ENCODE measurements at regions not wholly inside any gene's neighbourhood (a gene's known extent, or its start where the extent isn't known, plus 50 kb on each side); places are given as distances from the start of the nearest gene placed in this dataset.

- no peak for TF ChIP-seq CTCF (IDR thresholded peaks at IDR 0.05)
- no peak for TF ChIP-seq POLR2A (IDR thresholded peaks at IDR 0.05)
- TF ChIP-seq POLR2AphosphoS5 (IDR thresholded peaks at IDR 0.05) = no peak
- no peak for TF ChIP-seq EP300 (IDR thresholded peaks at IDR 0.05)
Measured at GRCh38 chr11:19519912-19520641, 192.6 kb upstream of the NAV2 start.
